Panc1 (cell line): ENCODE measurements at regions not wholly inside any gene's neighbourhood (a gene's known extent, or its start where the extent isn't known, plus 50 kb on each side); places are given as distances from the start of the nearest gene placed in this dataset.

Source experiments
- ATAC-seq: fragments of 200-7000 bp; cut with Tn5 transposase; 2 replicates; pipeline ENCODE4 v1.9.1; 2020; ENCODE audit warnings: mild to moderate bottlenecking, moderate library complexity
- BruUV-seq: library from RNA; stranded (reverse); fragments of 400-500 nt; replicated peaks from 2 replicates; lab custom pipeline; 2021; lab: Mats Ljungman, UMichigan
- CTCF ChIA-PET: fragments of 300-600 bp; sonication (Branson Sonifier 250); formaldehyde crosslinking; loops from one replicate; lab custom pipeline; 2022; ENCODE audit warnings: antibody characterized with exemption; lab: Charles Lee
- POLR2A ChIA-PET: fragments of 300-600 bp; sonication (Branson Sonifier 250); formaldehyde crosslinking; loops from one replicate; lab custom pipeline; 2022; ENCODE audit warnings: antibody characterized with exemption; lab: Charles Lee
- DNase-seq: peaks from one replicate; pipeline ENCODE4 v3.0.0-alpha.2; 2010; ENCODE audit warnings: low read depth, low spot score
- H3K27ac ChIP-seq: 2 replicates; pipeline ENCODE4 v1.5.1; 2011; ENCODE audit warnings: mild to moderate bottlenecking, low read length, inconsistent platforms
- H3K27me3 ChIP-seq: fragments of 200-500 bp; sonication (Bioruptor generic); 2 replicates; pipeline ENCODE4 v1.6.0; 2014; ENCODE audit warnings: low read length, inconsistent platforms; ENCODE audit not compliant: control insufficient read depth, insufficient read depth
- H3K36me3 ChIP-seq: fragments of 200-500 bp; sonication (Bioruptor generic); 2 replicates; pipeline ENCODE4 v1.5.1; 2014; ENCODE audit warnings: inconsistent platforms, mild to moderate bottlenecking, low read length, moderate library complexity; ENCODE audit not compliant: control insufficient read depth, insufficient read depth
- H3K4me1 ChIP-seq: 2 replicates; pipeline ENCODE4 v1.5.1; 2011; ENCODE audit warnings: inconsistent platforms, mild to moderate bottlenecking, low read length, moderate library complexity; ENCODE audit not compliant: control insufficient read depth, insufficient read depth
- H3K4me3 ChIP-seq, 2 experiments: 2 replicates each; pipeline ENCODE4 v1.5.1; 2011 to 2012; ENCODE audit warnings: low read depth in 2 of 2, low read length in 2 of 2, mild to moderate bottlenecking in 2 of 2, inconsistent platforms in 1 of 2, moderate library complexity in 1 of 2
- H3K9me3 ChIP-seq: fragments of 200-500 bp; sonication (Bioruptor generic); 2 replicates; pipeline ENCODE4 v1.5.1; 2014; ENCODE audit warnings: low read depth, mild to moderate bottlenecking, inconsistent platforms, low read length, moderate library complexity; ENCODE audit not compliant: control insufficient read depth, insufficient read depth
- POLR2AphosphoS5 ChIP-seq: IDR thresholded peaks from 2 replicates; pipeline ENCODE4 v1.6.1; 2012; ENCODE audit warnings: mild to moderate bottlenecking, low read depth, low read length, moderate library complexity
- SIN3A ChIP-seq: IDR thresholded peaks from 2 replicates; pipeline ENCODE4 v1.6.1; 2012; ENCODE audit warnings: low read depth, mild to moderate bottlenecking, low read length, moderate library complexity, borderline replicate concordance; ENCODE audit not compliant: insufficient read depth
- TCF7L2 ChIP-seq: IDR thresholded peaks from 2 replicates; pipeline ENCODE4 v1.6.1; 2011; ENCODE audit warnings: mild to moderate bottlenecking, low read depth, low read length, inconsistent platforms
- in situ Hi-C: cut with HindIII; loops from 2 replicates; pipeline ENCODE4 v1.10.0; 2016; ENCODE audit warnings: low sequenced_read_pairs, low pct_unique_long_range_greater_than_20kb
- intact Hi-C: fragments of 100-400 bp; cut with micrococcal nuclease; formaldehyde crosslinking; loops from one replicate; pipeline ENCODE4 v1.10.0; 2022; ENCODE audit not compliant: unreplicated experiment
- TF ChIP-seq, protein P1 (sequence below): fragments of 450-650 bp; IDR thresholded peaks from 2 replicates; pipeline ENCODE4 v1.5.1; 2017; ENCODE audit warnings: mild to moderate bottlenecking
- TF ChIP-seq, protein P2 (sequence below), 2 experiments: IDR thresholded peaks; 2 replicates each; pipeline ENCODE4 v1.6.1; 2011 to 2012; ENCODE audit warnings: low read depth in 2 of 2, control low read depth in 1 of 2, low read length in 1 of 2, mild to moderate bottlenecking in 1 of 2, moderate library complexity in 1 of 2; ENCODE audit not compliant: insufficient read depth in 1 of 2

DNA sequence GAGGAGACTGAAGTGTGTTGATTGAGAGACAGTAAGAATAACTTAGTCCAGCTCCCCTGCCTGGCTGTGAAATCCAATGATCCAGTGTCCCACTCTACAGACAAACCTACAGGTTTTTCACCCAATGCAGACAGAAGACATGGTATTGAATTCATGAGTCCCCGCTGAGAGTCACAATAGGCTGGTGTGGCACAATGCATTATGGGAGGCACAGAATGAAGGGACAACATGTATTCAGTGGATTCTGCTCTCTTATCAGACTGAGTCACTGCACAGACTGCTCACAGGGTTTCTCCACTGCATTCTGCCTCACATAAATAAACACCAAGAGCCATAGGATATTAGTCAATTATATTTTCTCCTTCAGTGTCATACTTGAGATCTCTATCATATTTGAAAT is 55.2 kb upstream of the TOP3B start:
- Histone ChIP-seq H3K9me3 (no peaks in the 10 kb centered on the region), H3K4me1 (no peaks in the 10 kb centered on the region), H3K27ac (no peak overlapping the region), H3K27me3 (no peaks in the 10 kb centered on the region; the same call in 1 of the 2 replicates), H3K4me3 (no peak overlapping the region), H3K36me3 (no peaks in the 10 kb centered on the region)
- CTCF ChIA-PET = no interaction called here
- BruUV-seq = no TSS peak
- DNase-seq (no peak), ATAC-seq (no peak)
- TF ChIP-seq SIN3A = no peak
- TF ChIP-seq, protein P1, sequence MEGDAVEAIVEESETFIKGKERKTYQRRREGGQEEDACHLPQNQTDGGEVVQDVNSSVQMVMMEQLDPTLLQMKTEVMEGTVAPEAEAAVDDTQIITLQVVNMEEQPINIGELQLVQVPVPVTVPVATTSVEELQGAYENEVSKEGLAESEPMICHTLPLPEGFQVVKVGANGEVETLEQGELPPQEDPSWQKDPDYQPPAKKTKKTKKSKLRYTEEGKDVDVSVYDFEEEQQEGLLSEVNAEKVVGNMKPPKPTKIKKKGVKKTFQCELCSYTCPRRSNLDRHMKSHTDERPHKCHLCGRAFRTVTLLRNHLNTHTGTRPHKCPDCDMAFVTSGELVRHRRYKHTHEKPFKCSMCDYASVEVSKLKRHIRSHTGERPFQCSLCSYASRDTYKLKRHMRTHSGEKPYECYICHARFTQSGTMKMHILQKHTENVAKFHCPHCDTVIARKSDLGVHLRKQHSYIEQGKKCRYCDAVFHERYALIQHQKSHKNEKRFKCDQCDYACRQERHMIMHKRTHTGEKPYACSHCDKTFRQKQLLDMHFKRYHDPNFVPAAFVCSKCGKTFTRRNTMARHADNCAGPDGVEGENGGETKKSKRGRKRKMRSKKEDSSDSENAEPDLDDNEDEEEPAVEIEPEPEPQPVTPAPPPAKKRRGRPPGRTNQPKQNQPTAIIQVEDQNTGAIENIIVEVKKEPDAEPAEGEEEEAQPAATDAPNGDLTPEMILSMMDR = no peak
- no peak for TF ChIP-seq TCF7L2
- TF ChIP-seq, protein P2, sequence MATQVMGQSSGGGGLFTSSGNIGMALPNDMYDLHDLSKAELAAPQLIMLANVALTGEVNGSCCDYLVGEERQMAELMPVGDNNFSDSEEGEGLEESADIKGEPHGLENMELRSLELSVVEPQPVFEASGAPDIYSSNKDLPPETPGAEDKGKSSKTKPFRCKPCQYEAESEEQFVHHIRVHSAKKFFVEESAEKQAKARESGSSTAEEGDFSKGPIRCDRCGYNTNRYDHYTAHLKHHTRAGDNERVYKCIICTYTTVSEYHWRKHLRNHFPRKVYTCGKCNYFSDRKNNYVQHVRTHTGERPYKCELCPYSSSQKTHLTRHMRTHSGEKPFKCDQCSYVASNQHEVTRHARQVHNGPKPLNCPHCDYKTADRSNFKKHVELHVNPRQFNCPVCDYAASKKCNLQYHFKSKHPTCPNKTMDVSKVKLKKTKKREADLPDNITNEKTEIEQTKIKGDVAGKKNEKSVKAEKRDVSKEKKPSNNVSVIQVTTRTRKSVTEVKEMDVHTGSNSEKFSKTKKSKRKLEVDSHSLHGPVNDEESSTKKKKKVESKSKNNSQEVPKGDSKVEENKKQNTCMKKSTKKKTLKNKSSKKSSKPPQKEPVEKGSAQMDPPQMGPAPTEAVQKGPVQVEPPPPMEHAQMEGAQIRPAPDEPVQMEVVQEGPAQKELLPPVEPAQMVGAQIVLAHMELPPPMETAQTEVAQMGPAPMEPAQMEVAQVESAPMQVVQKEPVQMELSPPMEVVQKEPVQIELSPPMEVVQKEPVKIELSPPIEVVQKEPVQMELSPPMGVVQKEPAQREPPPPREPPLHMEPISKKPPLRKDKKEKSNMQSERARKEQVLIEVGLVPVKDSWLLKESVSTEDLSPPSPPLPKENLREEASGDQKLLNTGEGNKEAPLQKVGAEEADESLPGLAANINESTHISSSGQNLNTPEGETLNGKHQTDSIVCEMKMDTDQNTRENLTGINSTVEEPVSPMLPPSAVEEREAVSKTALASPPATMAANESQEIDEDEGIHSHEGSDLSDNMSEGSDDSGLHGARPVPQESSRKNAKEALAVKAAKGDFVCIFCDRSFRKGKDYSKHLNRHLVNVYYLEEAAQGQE (IDR thresholded peaks at IDR 0.05; ENCODE audit: insufficient read depth in 1 of 2, low read depth in 2 of 2, low read length in 1 of 2) = no peak
- no peak for TF ChIP-seq POLR2AphosphoS5
- intact Hi-C loops (no loop called here), in situ Hi-C loops (no loop called here)
- POLR2A ChIA-PET = no interaction called here

- Histone ChIP-seq H3K27me3 (no peaks in the 10 kb centered on the region; the same call in 1 of the 2 replicates), H3K36me3 (no peaks in the 10 kb centered on the region), H3K4me3 (no peak overlapping the region), H3K27ac (no peak overlapping the region), H3K4me1 (no peaks in the 10 kb centered on the region), H3K9me3 (no peaks in the 10 kb centered on the region)
- ChIA-PET CTCF (no interaction called here), POLR2A (no interaction called here)
- ATAC-seq (no peak), DNase-seq (no peak)
- no TSS peak for BruUV-seq
- intact Hi-C loops (no loop called here), in situ Hi-C loops (no loop called here)
- TF ChIP-seq POLR2AphosphoS5 (no peak), TCF7L2 (no peak), SIN3A (no peak)
- TF ChIP-seq, protein P1 = no peak
- TF ChIP-seq, protein P2 (IDR thresholded peaks at IDR 0.05; ENCODE audit: insufficient read depth in 1 of 2, low read depth in 2 of 2, low read length in 1 of 2) = no peak
Measured at GRCh38 chr22:22037229-22037628, 54.6 kb upstream of the TOP3B start.
